HepG2 (cell line): ENCODE measurements at regions not wholly inside any gene's neighbourhood (a gene's known extent, or its start where the extent isn't known, plus 50 kb on each side); places are given as distances from the start of the nearest gene placed in this dataset.

Experiments used
- ATAC-seq: fragments of 200-7000 bp; cut with Tn5 transposase; 3 replicates; pipeline ENCODE4 v1.9.1; 2020; ENCODE audit warnings: mild to moderate bottlenecking, moderate library complexity
- BruUV-seq: library from RNA; stranded (reverse); fragments of 400-500 nt; replicated peaks from 2 replicates; lab custom pipeline; 2021; lab: Mats Ljungman, UMichigan
- CTCF ChIA-PET: fragments of 300-600 bp; formaldehyde crosslinking; extraction: SDS; loops from one replicate; lab custom pipeline; 2021; ENCODE audit warnings: low total read pairs, inconsistent platforms, low intra/inter-chr PET ratio; lab: Yijun Ruan, JAX
- POLR2A ChIA-PET: fragments of 350-600 bp; sonication (Branson Sonifier 250); formaldehyde crosslinking; loops from one replicate; lab custom pipeline; 2020; ENCODE audit warnings: antibody characterized with exemption, inconsistent platforms; lab: Yijun Ruan, JAX
- DNase-seq: peaks from one replicate; pipeline ENCODE4 v3.0.0-alpha.2; 2015; ENCODE audit warnings: low spot score
- FAIRE-seq: peaks from 3 replicates; lab custom pipeline; 2011; peaks lifted over from hg19 to GRCh38; lab: Jason Lieb, UNC
- H2AFZ ChIP-seq: one replicate; pipeline ENCODE4 v1.6.1; 2011; ENCODE audit warnings: low read length, inconsistent platforms
- H3K27ac ChIP-seq: fragments of 300-600 bp; 3 replicates; pipeline ENCODE4 v1.8.0; 2011; ENCODE audit warnings: mixed run types, mild to moderate bottlenecking, mixed read lengths, low read length, inconsistent platforms; ENCODE audit not compliant: insufficient read depth; ENCODE audit errors: extremely low read length
- H3K27me3 ChIP-seq, 2 experiments: fragments of 200-600 bp in 1 of 2; 2 replicates in 1 of 2; 3 replicates in 1 of 2; pipeline versions ENCODE4 v1.6.0 to v1.8.0; 2011; ENCODE audit warnings: low read length in 2 of 2, mild to moderate bottlenecking in 2 of 2, moderate library complexity in 2 of 2, inconsistent platforms in 1 of 2; ENCODE audit not compliant: insufficient read depth in 2 of 2, control insufficient read depth in 1 of 2
- H3K36me3 ChIP-seq, 2 experiments: fragments of 200-600 bp in 1 of 2; replicated peaks in 1 of 2; 2 replicates in 1 of 2; 3 replicates in 1 of 2; pipeline versions ENCODE4 v1.5.1 to v1.8.0; 2011; ENCODE audit warnings: low read length in 2 of 2, inconsistent platforms in 1 of 2; ENCODE audit not compliant: insufficient read depth in 2 of 2, control insufficient read depth in 1 of 2
- H3K4me1 ChIP-seq: 2 replicates; pipeline ENCODE4 v1.5.1; 2012; ENCODE audit warnings: low read length, inconsistent platforms; ENCODE audit not compliant: insufficient read depth
- H3K4me2 ChIP-seq: 2 replicates; pipeline ENCODE4 v1.6.0; 2011; ENCODE audit warnings: low read depth, low read length, inconsistent platforms
- H3K4me3 ChIP-seq, 3 experiments: fragments of 200-600 bp in 1 of 3; sonication (generic), shearing (Covaris generic) in 1 of 3; replicated peaks in 1 of 3; 2 replicates each; pipeline ENCODE4 v1.5.1; 2011 to 2016; ENCODE audit warnings: low read length in 3 of 3, inconsistent platforms in 2 of 3, low read depth in 2 of 3, mild to moderate bottlenecking in 2 of 3, control low read depth in 1 of 3, mixed read lengths in 1 of 3; ENCODE audit not compliant: insufficient read depth in 1 of 3
- H3K79me2 ChIP-seq: one replicate; pipeline ENCODE4 v1.6.1; 2011; ENCODE audit warnings: low read length, inconsistent platforms; ENCODE audit not compliant: insufficient read depth
- H3K9ac ChIP-seq: 2 replicates; pipeline ENCODE4 v1.6.0; 2011; ENCODE audit warnings: mild to moderate bottlenecking, low read depth, low read length, inconsistent platforms; ENCODE audit not compliant: insufficient read depth
- H3K9me3 ChIP-seq: 2 replicates; pipeline ENCODE4 v1.5.1; 2012; ENCODE audit warnings: mild to moderate bottlenecking, low read length
- H4K20me1 ChIP-seq: 2 replicates; pipeline ENCODE4 v1.6.0; 2011; ENCODE audit warnings: inconsistent platforms, mild to moderate bottlenecking, low read length, moderate library complexity; ENCODE audit not compliant: insufficient read depth
- CEBPG ChIP-seq: IDR thresholded peaks from 2 replicates; pipeline ENCODE4 v1.6.1; 2016
- FOXA1 ChIP-seq, 2 experiments: fragments of 450-650 bp in 1 of 2; sonication (generic) in 1 of 2; formaldehyde crosslinking in 1 of 2; IDR thresholded peaks; 2 replicates each; pipeline versions ENCODE4 v1.4.0 to v1.6.1; 2016 to 2020; ENCODE audit warnings: missing genetic modification reagents in 1 of 2
- MXD3 ChIP-seq: IDR thresholded peaks from 2 replicates; pipeline ENCODE4 v1.6.1; 2016; ENCODE audit warnings: mild to moderate bottlenecking, missing biosample characterization, missing genetic modification reagents
- NFE2L2 ChIP-seq: fragments of 150-350 bp; IDR thresholded peaks from 2 replicates; pipeline ENCODE4 v1.6.1; 2014; ENCODE audit warnings: low read length
- TFAP4 ChIP-seq: sonication (generic); IDR thresholded peaks from 2 replicates; pipeline ENCODE4 v1.6.1; 2016; ENCODE audit warnings: low read depth, borderline replicate concordance
- ZNF264 ChIP-seq: sonication (generic); formaldehyde crosslinking; IDR thresholded peaks from 2 replicates; pipeline ENCODE4 v1.4.0; 2020; ENCODE audit warnings: missing genetic modification reagents
- ZNF460 ChIP-seq: sonication (generic); formaldehyde crosslinking; IDR thresholded peaks from 2 replicates; pipeline ENCODE4 v1.5.1; 2020; ENCODE audit warnings: missing genetic modification reagents, mild to moderate bottlenecking, borderline replicate concordance
- ZNF629 ChIP-seq: sonication (generic); formaldehyde crosslinking; conservative IDR thresholded peaks from 2 replicates; pipeline ENCODE4 v1.5.0; 2020; ENCODE audit warnings: missing genetic modification reagents
- ZSCAN20 ChIP-seq: sonication (generic); formaldehyde crosslinking; IDR thresholded peaks from 2 replicates; pipeline ENCODE4 v1.4.0; 2020; ENCODE audit warnings: missing genetic modification reagents, mild to moderate bottlenecking, borderline replicate concordance
- WGBS: methylation state at CpG from one replicate; pipeline ENCODE4 v1.1.6; 2017; ENCODE audit warnings: low lambda C conversion rate; 5-methylcytosine and 5-hydroxymethylcytosine counted together
- in situ Hi-C: cut with HindIII; loops from 2 replicates; pipeline ENCODE4 v1.10.0; 2017; ENCODE audit warnings: low pct_unique_long_range_greater_than_20kb; ENCODE audit not compliant: extremely low pct_ligation_motif_present
- intact Hi-C: fragments of 100-400 bp; cut with micrococcal nuclease; formaldehyde crosslinking; loops from one replicate; pipeline ENCODE4 v1.10.0; 2022; ENCODE audit not compliant: unreplicated experiment
- TF ChIP-seq, protein P1 (sequence below): sonication (generic); formaldehyde crosslinking; IDR thresholded peaks from 2 replicates; pipeline ENCODE4 v1.4.0; 2020; ENCODE audit warnings: mild to moderate bottlenecking, missing genetic modification reagents

DNA sequence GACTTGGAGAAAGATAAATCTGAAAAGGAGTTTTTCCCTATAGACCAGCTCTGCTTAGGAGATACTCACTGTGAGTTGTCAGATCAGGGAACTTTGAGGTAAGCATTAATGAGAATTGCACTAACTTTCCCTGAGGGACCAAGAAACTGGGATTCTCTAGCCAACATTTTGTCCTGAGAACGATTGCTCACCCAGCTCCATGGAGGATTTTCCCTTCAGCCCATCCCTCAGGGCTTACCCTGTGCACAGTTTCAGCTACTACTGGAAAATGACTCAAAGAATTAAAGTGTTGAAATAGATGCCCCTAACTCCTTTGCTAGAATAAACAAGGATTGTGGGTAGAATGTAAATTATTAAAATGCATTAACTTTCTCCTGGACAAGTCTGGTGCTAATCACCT is 237.2 kb upstream of the IL12B start:
- DNase-seq (no peak), FAIRE-seq (no peak), ATAC-seq (no peak)
- 0% methylated on average over 1 of the region's 1 CpG for WGBS
- ChIA-PET POLR2A (no interaction called here), CTCF (no interaction called here)
- Histone ChIP-seq H3K27me3 (peaks cover 0 to 1% of the 10 kb centered on the region in 2 experiments; a peak in 2 of 5 replicates), H3K9me3 (no peaks in the 10 kb centered on the region), H4K20me1 (no peaks in the 10 kb centered on the region), H3K36me3 (no peaks in the 10 kb centered on the region), H2AFZ (no peak overlapping the region), H3K79me2 (no peaks in the 10 kb centered on the region), H3K27ac (no peak overlapping the region), H3K4me1 (no peaks in the 10 kb centered on the region), H3K4me2 (no peak overlapping the region), H3K9ac (no peak overlapping the region), H3K4me3 (no peak overlapping the region)
- BruUV-seq = no TSS peak
- intact Hi-C loops (no loop called here), in situ Hi-C loops (no loop called here)
- TF ChIP-seq FOXA1 (IDR thresholded peaks at IDR 0.05) (no peak), FOXA1 (CRISPR knock-in tag; IDR thresholded peaks at IDR 0.05) (no peak), ZSCAN20 (CRISPR knock-in tag) (no peak), ZNF629 (CRISPR knock-in tag) (no peak), CEBPG (CRISPR knock-in tag) (no peak), TFAP4 (no peak), ZNF264 (CRISPR knock-in tag) (no peak), NFE2L2 (no peak), MXD3 (no peak), ZNF460 (CRISPR knock-in tag) (no peak)
- TF ChIP-seq, protein P1, sequence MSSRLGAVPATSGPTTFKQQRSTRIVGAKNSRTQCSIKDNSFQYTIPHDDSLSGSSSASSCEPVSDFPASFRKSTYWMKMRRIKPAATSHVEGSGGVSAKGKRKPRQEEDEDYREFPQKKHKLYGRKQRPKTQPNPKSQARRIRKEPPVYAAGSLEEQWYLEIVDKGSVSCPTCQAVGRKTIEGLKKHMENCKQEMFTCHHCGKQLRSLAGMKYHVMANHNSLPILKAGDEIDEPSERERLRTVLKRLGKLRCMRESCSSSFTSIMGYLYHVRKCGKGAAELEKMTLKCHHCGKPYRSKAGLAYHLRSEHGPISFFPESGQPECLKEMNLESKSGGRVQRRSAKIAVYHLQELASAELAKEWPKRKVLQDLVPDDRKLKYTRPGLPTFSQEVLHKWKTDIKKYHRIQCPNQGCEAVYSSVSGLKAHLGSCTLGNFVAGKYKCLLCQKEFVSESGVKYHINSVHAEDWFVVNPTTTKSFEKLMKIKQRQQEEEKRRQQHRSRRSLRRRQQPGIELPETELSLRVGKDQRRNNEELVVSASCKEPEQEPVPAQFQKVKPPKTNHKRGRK (CRISPR knock-in tag) = no peak
